Glutamatergic neuron (in vitro differentiated cells): ENCODE measurements at regions not wholly inside any gene's neighbourhood (a gene's known extent, or its start where the extent isn't known, plus 50 kb on each side); places are given as distances from the start of the nearest gene placed in this dataset.

Source experiments
- DNase-seq: peaks from one replicate; pipeline ENCODE4 v3.0.0; 2022
- H3K27ac Mint-ChIP-seq: one replicate; pipeline ENCODE4 v1.8.0; 2020; ENCODE audit warnings: mild to moderate bottlenecking, mixed read lengths, inconsistent platforms; ENCODE audit not compliant: unreplicated experiment
- H3K27me3 Mint-ChIP-seq: one replicate; pipeline ENCODE4 v1.8.0; 2020; ENCODE audit warnings: mild to moderate bottlenecking, moderate library complexity, mixed read lengths, inconsistent platforms; ENCODE audit not compliant: unreplicated experiment
- H3K36me3 Mint-ChIP-seq: one replicate; pipeline ENCODE4 v1.8.0; 2020; ENCODE audit warnings: mild to moderate bottlenecking, mixed read lengths, inconsistent platforms; ENCODE audit not compliant: unreplicated experiment
- H3K4me1 Mint-ChIP-seq: one replicate; pipeline ENCODE4 v1.8.0; 2020; ENCODE audit warnings: mild to moderate bottlenecking, low read depth, mixed read lengths, inconsistent platforms; ENCODE audit not compliant: unreplicated experiment
- H3K4me3 Mint-ChIP-seq: one replicate; pipeline ENCODE4 v1.8.0; 2020; ENCODE audit warnings: mild to moderate bottlenecking, mixed read lengths, inconsistent platforms; ENCODE audit not compliant: unreplicated experiment
- H3K9me3 Mint-ChIP-seq: one replicate; pipeline ENCODE4 v1.8.0; 2020; ENCODE audit warnings: mild to moderate bottlenecking, moderate library complexity, mixed read lengths, inconsistent platforms; ENCODE audit not compliant: unreplicated experiment
- TF ChIP-seq, protein P1 (sequence below): fragments of 200-600 bp; sonication (generic); IDR thresholded peaks from one replicate; pipeline ENCODE4 v1.5.0; 2021; ENCODE audit not compliant: partially characterized antibody, unreplicated experiment

GRCh38 chr13:50080203-50080910, 65.1 kb downstream of the KCNRG start:
- Mint-ChIP-seq H3K36me3 (no peaks in the 10 kb centered on the region), H3K4me3 (peak overlapping the region; percentile 98), H3K4me1 (peaks cover 17% of the 10 kb centered on the region), H3K27me3 (peaks cover 18% of the 10 kb centered on the region), H3K27ac (peak overlapping the region; percentile 89), H3K9me3 (peaks cover 12% of the 10 kb centered on the region)
- TF ChIP-seq, protein P1, sequence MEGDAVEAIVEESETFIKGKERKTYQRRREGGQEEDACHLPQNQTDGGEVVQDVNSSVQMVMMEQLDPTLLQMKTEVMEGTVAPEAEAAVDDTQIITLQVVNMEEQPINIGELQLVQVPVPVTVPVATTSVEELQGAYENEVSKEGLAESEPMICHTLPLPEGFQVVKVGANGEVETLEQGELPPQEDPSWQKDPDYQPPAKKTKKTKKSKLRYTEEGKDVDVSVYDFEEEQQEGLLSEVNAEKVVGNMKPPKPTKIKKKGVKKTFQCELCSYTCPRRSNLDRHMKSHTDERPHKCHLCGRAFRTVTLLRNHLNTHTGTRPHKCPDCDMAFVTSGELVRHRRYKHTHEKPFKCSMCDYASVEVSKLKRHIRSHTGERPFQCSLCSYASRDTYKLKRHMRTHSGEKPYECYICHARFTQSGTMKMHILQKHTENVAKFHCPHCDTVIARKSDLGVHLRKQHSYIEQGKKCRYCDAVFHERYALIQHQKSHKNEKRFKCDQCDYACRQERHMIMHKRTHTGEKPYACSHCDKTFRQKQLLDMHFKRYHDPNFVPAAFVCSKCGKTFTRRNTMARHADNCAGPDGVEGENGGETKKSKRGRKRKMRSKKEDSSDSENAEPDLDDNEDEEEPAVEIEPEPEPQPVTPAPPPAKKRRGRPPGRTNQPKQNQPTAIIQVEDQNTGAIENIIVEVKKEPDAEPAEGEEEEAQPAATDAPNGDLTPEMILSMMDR: no peak
- peak; percentile 37 for DNase-seq

DNA sequence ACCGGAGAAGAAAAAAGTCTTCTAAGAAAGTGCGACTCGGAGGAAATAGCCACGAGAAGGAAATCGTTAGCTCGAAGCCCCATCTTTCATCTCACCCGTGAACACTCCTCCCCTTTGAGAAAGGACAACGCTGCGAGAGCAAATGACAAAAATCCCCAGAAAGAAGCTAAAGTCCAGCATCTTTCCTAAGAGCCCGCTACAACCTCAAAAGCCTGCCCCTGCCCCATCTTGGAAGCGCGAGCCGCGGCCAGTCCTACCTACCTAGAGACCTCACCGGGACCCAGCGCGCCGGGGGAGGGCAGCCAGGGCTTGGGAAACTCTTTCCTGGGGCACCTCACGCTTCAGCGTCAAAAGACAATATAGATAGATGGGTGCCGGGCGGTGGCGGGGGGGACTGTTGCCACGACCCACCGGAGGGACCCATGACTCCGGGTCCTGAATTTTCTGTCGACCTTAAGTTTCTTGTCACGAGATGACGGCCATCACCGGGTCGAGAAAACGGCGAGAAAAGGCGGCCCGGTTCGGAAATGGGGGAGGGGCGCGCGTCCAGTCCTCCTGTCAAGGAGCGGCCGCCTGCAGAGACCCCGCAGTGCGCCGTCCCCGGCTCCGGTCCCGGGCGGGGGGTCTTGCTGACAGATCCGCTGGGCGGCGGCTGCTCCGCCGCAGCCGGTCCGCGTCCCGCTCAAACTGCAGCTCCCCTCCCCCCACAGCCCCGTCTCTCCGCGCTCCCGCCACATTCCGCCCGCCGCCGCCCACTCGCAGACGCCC, 65.9 kb downstream of the KCNRG start:
- Mint-ChIP-seq H3K9me3 (peaks cover 12% of the 10 kb centered on the region), H3K4me1 (peaks cover 12% of the 10 kb centered on the region), H3K27me3 (peaks cover 18% of the 10 kb centered on the region), H3K36me3 (no peaks in the 10 kb centered on the region), H3K27ac (peak overlapping the region; percentile 97), H3K4me3 (peak overlapping the region; percentile 98)
- TF ChIP-seq, protein P1: no peak
- peak; percentile 63 for DNase-seq

GRCh38 chr13:50081679-50082425, 66.6 kb downstream of the KCNRG start:
- TF ChIP-seq, protein P1: no peak
- H3K36me3 Mint-ChIP-seq: no peaks in the 10 kb centered on the region
- peak overlapping the region; percentile 97 for H3K27ac Mint-ChIP-seq
- H3K9me3 Mint-ChIP-seq: peaks cover 15% of the 10 kb centered on the region
- peaks cover 18% of the 10 kb centered on the region for H3K27me3 Mint-ChIP-seq
- H3K4me1 Mint-ChIP-seq: peaks cover 12% of the 10 kb centered on the region
- H3K4me3 Mint-ChIP-seq: peak overlapping the region; percentile 98
- DNase-seq: peak; percentile 99

DNA sequence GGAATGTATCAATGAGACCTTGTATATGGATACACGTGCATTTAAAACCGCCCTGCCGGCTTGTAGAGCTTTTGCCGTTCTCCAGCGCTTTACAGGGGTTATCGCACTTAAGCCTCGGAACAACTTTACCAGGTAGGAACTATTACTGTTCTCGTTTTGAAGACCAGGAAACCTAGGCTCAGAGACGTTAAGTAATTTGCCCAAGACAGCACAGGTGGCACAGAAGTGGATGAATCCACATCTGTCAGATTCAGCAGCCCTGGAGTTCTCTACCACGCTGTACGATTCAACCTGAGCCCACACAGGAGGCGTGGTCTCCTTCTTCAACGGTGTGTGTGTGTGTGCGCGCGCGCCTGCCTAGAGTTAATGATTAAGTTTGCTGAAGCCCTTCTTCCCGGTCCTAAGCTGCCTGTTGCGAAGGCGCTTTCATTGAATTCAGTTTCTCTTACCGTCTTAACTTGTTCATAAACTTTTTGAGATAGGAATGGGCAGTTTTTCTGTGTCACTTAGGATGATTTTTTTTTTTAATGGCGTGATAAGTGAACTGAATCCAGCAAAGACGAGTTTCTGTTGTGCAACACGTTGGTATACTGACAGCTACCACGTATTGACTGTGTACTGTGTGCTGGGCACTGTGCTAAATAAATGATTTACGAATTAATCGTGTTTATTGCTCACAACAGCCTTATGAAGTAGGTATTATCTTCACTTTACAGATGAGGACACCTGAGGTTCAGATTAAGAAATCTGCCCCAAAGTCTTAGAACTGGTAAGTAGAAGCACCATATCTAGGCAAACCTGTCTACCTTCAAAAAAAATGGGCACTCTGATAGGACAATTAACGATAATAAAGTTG, 67.4 kb downstream of the KCNRG start:
- peaks cover 15% of the 10 kb centered on the region for H3K9me3 Mint-ChIP-seq
- H3K36me3 Mint-ChIP-seq: no peaks in the 10 kb centered on the region
- H3K4me1 Mint-ChIP-seq: peaks cover 12% of the 10 kb centered on the region
- peak; percentile 36 for DNase-seq
- H3K27me3 Mint-ChIP-seq: peaks cover 18% of the 10 kb centered on the region
- TF ChIP-seq, protein P1: no peak
- H3K4me3 Mint-ChIP-seq: peak overlapping the region; percentile 98
- H3K27ac Mint-ChIP-seq: peak overlapping the region; percentile 97
